ENCODE measurements at regions not wholly inside any gene's neighbourhood (a gene's known extent, or its start where the extent isn't known, plus 50 kb on each side); places are given as distances from the start of the nearest gene placed in this dataset.

- H3K9me3 Mint-ChIP-seq (ENCODE audit: unreplicated experiment) = no peaks in the 10 kb centered on the region
- Histone ChIP-seq H2AFZ (ENCODE audit: low read depth, low read length) (no peak overlapping the region), H3K4me1 (ENCODE audit: insufficient read depth, low read length) (no peaks in the 10 kb centered on the region), H3K36me3 (ENCODE audit: insufficient read depth, low read length) (no peaks in the 10 kb centered on the region), H3K9me3 (ENCODE audit: insufficient read depth, low read depth, low read length) (no peaks in the 10 kb centered on the region), H3K9ac (ENCODE audit: low read length) (no peak overlapping the region), H3K4me3 (ENCODE audit: insufficient read depth, low read depth, low read length) (no peak overlapping the region), H3K27me3 (ENCODE audit: insufficient read depth, low read length) (no peaks in the 10 kb centered on the region), H3K27ac (ENCODE audit: low read depth, low read length) (no peak overlapping the region), H4K20me1 (ENCODE audit: insufficient read depth, low read length) (no peaks in the 10 kb centered on the region), H3K4me2 (ENCODE audit: low read length) (no peak overlapping the region), H3K79me2 (ENCODE audit: insufficient read depth, low read length) (no peaks in the 10 kb centered on the region)
- H3K4me3 Mint-ChIP-seq (ENCODE audit: unreplicated experiment) = no peak overlapping the region
- FAIRE-seq (no peak), DNase-seq (ENCODE audit: low read depth) (no peak)
- TF ChIP-seq, protein P1, sequence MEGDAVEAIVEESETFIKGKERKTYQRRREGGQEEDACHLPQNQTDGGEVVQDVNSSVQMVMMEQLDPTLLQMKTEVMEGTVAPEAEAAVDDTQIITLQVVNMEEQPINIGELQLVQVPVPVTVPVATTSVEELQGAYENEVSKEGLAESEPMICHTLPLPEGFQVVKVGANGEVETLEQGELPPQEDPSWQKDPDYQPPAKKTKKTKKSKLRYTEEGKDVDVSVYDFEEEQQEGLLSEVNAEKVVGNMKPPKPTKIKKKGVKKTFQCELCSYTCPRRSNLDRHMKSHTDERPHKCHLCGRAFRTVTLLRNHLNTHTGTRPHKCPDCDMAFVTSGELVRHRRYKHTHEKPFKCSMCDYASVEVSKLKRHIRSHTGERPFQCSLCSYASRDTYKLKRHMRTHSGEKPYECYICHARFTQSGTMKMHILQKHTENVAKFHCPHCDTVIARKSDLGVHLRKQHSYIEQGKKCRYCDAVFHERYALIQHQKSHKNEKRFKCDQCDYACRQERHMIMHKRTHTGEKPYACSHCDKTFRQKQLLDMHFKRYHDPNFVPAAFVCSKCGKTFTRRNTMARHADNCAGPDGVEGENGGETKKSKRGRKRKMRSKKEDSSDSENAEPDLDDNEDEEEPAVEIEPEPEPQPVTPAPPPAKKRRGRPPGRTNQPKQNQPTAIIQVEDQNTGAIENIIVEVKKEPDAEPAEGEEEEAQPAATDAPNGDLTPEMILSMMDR (IDR thresholded peaks at IDR 0.05; ENCODE audit: insufficient read depth, low read depth, low read length) = no peak
- no peak for TF ChIP-seq EZH2 (IDR thresholded peaks at IDR 0.05; ENCODE audit: insufficient read depth, low read length)
- no peaks in the 10 kb centered on the region for H3K27me3 Mint-ChIP-seq (ENCODE audit: low read depth, unreplicated experiment)
- H3K27ac Mint-ChIP-seq (ENCODE audit: unreplicated experiment) = no peak overlapping the region
- no peaks in the 10 kb centered on the region for H3K4me1 Mint-ChIP-seq (ENCODE audit: low read depth, unreplicated experiment)
- H3K36me3 Mint-ChIP-seq (ENCODE audit: low read depth, unreplicated experiment) = no peaks in the 10 kb centered on the region
Observed at GRCh38 chr7:125084196-125084595, 154.6 kb upstream of the POT1 start.

- H3K27ac ChIP-seq (ENCODE audit: low read depth, low read length) = no peak overlapping the region
- FAIRE-seq (no peak), DNase-seq (ENCODE audit: low read depth) (no peak)
- Mint-ChIP-seq H3K9me3 (ENCODE audit: unreplicated experiment) (no peaks in the 10 kb centered on the region), H3K4me1 (ENCODE audit: low read depth, unreplicated experiment) (no peaks in the 10 kb centered on the region), H3K4me3 (ENCODE audit: unreplicated experiment) (no peak overlapping the region), H3K27me3 (ENCODE audit: low read depth, unreplicated experiment) (no peaks in the 10 kb centered on the region), H3K27ac (ENCODE audit: unreplicated experiment) (no peak overlapping the region), H3K36me3 (ENCODE audit: low read depth, unreplicated experiment) (no peaks in the 10 kb centered on the region)
- no peak overlapping the region for H3K4me3 ChIP-seq (ENCODE audit: insufficient read depth, low read depth, low read length)
- TF ChIP-seq, protein P1 (IDR thresholded peaks at IDR 0.05; ENCODE audit: insufficient read depth, low read depth, low read length) = no peak
- no peak for TF ChIP-seq EZH2 (IDR thresholded peaks at IDR 0.05; ENCODE audit: insufficient read depth, low read length)
- no peaks in the 10 kb centered on the region for H3K4me1 ChIP-seq (ENCODE audit: insufficient read depth, low read length)
- no peaks in the 10 kb centered on the region for H3K36me3 ChIP-seq (ENCODE audit: insufficient read depth, low read length)
- no peak overlapping the region for H3K9ac ChIP-seq (ENCODE audit: low read length)
- H3K9me3 ChIP-seq (ENCODE audit: insufficient read depth, low read depth, low read length) = no peaks in the 10 kb centered on the region
- no peak overlapping the region for H2AFZ ChIP-seq (ENCODE audit: low read depth, low read length)
- no peaks in the 10 kb centered on the region for H4K20me1 ChIP-seq (ENCODE audit: insufficient read depth, low read length)
- H3K4me2 ChIP-seq (ENCODE audit: low read length) = no peak overlapping the region
- no peaks in the 10 kb centered on the region for H3K79me2 ChIP-seq (ENCODE audit: insufficient read depth, low read length)
- no peaks in the 10 kb centered on the region for H3K27me3 ChIP-seq (ENCODE audit: insufficient read depth, low read length)
Observed at GRCh38 chr7:125074141-125074540, 144.5 kb upstream of the POT1 start.

DNA sequence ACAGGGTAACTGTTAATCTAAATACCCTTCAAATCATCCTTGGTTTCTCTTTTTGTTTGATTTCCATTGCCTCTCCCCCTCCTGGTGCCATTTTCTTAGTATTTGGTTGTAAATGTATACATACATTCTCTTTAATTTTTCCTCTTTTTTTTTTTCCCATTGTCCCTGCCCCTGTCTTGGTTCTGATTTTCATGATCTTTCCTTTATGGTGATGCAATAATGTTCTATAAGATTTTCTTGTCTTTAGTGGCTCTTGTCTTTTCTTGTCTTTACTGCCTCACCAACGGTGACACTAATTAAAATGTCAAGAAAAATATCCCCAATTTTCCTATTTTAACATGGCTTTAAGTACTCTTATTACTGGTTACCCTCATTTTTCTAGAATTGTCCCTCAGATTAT is 135.9 kb upstream of the POT1 start:
- H3K27me3 ChIP-seq (ENCODE audit: insufficient read depth, low read length) = no peaks in the 10 kb centered on the region
- no peak for TF ChIP-seq EZH2 (IDR thresholded peaks at IDR 0.05; ENCODE audit: insufficient read depth, low read length)
- TF ChIP-seq, protein P1 (IDR thresholded peaks at IDR 0.05; ENCODE audit: insufficient read depth, low read depth, low read length) = no peak
- no peaks in the 10 kb centered on the region for H3K36me3 Mint-ChIP-seq (ENCODE audit: low read depth, unreplicated experiment)
- DNase-seq (ENCODE audit: low read depth) (no peak), FAIRE-seq (no peak)
- H4K20me1 ChIP-seq (ENCODE audit: insufficient read depth, low read length) = no peaks in the 10 kb centered on the region
- no peaks in the 10 kb centered on the region for H3K36me3 ChIP-seq (ENCODE audit: insufficient read depth, low read length)
- no peak overlapping the region for H3K4me2 ChIP-seq (ENCODE audit: low read length)
- no peak overlapping the region for H3K27ac Mint-ChIP-seq (ENCODE audit: unreplicated experiment)
- H3K27ac ChIP-seq (ENCODE audit: low read depth, low read length) = no peak overlapping the region
- peaks cover 22% of the 10 kb centered on the region for H3K4me1 Mint-ChIP-seq (ENCODE audit: low read depth, unreplicated experiment)
- H3K4me1 ChIP-seq (ENCODE audit: insufficient read depth, low read length) = peaks cover 15% of the 10 kb centered on the region
- no peak overlapping the region for H3K9ac ChIP-seq (ENCODE audit: low read length)
- no peaks in the 10 kb centered on the region for H3K79me2 ChIP-seq (ENCODE audit: insufficient read depth, low read length)
- peaks cover 5% of the 10 kb centered on the region for H3K9me3 Mint-ChIP-seq (ENCODE audit: unreplicated experiment)
- H3K9me3 ChIP-seq (ENCODE audit: insufficient read depth, low read depth, low read length) = no peaks in the 10 kb centered on the region
- no peak overlapping the region for H3K4me3 Mint-ChIP-seq (ENCODE audit: unreplicated experiment)
- H3K4me3 ChIP-seq (ENCODE audit: insufficient read depth, low read depth, low read length) = no peak overlapping the region
- H2AFZ ChIP-seq (ENCODE audit: low read depth, low read length) = no peak overlapping the region
- H3K27me3 Mint-ChIP-seq (ENCODE audit: low read depth, unreplicated experiment) = no peaks in the 10 kb centered on the region

Data from astrocyte (in vitro differentiated cells and primary cell).